HL-60/S4 treated with retinoic acid at 250 ng/mL for 4 days and 3 days (cell line): ENCODE measurements at regions not wholly inside any gene's neighbourhood (a gene's known extent, or its start where the extent isn't known, plus 50 kb on each side); places are given as distances from the start of the nearest gene placed in this dataset.
"Not testable (repeated sequence)": the region's sequence is repeated elsewhere in the genome, so short reads cannot be mapped to it uniquely, and the experiment has no call there.

Experiments
- in situ Hi-C: fragments of 300-500 bp; cut with MboI; formaldehyde crosslinking; loops from 2 replicates; pipeline ENCODE4 v1.7.0; 2022; ENCODE audit warnings: low sequenced_read_pairs

GRCh38 chr14:103186909-103187586 is 63.8 kb downstream of the TNFAIP2 start:
- in situ Hi-C loops: no loop called here

GRCh38 chr14:103187911-103188310 is 64.7 kb downstream of the TNFAIP2 start:
- in situ Hi-C loops: no loop called here

DNA sequence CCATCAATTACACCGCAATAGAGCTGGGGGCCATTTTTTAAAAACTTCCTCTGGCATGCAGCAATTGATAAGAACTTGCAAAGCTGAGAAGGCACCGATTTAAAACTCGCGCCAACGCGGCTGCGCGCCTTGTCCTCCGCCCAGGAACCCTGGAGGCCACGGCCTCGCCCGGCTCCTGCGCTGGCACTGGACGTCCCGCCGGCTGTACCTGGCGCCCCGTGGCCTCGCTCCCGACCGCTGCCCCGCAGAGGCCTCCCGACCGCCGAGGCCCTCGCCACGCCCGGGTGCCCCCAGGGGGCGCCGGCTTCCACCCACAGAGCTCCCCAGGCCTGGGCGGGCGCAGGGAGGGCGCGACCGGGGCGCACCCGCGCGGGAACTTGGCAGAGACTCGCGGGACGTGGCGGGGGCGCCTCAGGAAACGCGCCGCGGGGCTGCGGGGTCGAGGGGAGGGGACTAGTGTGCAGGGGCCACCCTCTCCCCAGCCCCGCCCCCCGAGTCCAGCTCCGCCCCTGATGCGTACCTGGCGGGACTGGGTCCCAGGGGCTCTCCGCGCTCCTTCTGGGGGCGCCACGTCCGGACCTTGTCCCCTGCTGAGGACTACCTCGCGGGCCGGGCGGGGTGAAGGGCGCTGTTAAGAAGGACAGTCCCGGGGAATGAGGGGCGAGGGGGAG is 65.7 kb downstream of the TNFAIP2 start:
- in situ Hi-C loops: no loop called here

DNA sequence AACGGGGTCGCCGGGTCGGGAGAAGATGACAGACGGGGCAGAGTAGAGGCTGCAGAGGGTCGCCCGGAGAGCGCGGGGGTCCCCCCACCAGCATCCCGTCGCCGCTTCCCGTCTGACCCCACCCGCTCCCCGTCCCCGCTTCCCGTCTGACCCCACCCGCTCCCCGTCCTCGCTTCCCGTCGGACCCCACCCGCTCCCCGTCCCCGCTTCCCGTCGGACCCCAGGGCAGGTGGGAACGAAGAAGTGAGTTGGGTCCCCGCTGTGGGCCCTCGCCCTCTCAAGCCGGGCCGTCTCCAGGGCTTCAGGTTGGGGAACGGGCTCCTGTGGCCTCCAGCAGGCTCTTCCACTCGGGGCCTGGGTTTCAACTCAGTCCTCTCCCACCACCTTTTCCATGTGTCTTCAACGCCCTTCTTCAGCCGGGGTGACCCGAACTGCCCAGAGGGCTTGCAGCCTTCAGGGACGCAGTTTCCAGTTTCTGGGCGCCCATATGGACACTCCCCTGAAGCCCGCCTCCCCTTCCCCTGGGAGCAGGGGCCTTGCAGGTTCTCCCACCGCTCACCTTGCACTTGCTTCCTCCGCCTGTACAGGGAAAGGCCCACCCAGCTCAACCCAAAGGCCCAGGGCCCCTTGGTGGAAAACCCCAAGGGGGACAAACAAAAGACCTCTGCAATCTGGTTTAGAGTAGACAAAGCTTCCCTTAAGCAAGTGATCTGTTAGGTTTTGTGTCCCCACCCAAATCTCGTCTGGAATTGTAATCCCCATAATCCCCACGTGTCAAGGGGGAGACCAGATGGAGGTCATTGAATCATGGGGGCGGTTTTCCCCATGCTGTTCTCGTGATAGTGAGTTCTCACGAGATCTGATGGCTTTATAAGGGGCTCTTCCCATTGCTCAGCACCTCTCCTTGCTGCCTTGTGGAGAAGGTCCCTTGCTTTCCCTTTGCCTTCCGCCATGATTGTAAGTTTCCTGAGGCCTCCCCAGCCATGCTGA is 66.5 kb downstream of the TNFAIP2 start:
- in situ Hi-C loops: no loop called here

DNA sequence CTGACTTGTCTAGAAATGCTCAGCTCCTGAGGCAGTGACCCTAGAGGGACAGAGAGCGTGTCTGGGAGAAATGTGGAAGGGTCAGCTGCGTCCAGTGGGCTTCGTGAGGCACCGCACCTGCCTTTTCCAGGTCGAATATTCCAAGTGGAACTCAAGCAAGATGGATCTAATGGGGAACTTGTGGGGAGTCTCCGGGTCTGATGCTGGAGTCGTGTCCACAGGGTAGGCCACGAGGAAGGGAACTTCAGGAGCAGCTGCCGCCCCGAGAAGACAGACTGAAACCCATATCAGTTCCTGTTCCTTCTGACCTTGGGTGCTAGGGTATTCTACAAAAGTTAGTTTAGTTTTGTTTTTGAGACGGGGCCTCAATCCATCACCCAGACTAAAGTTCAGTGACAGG is 67.5 kb downstream of the TNFAIP2 start:
- in situ Hi-C loops: no loop called here

GRCh38 chr14:103191844-103192243 is 68.6 kb downstream of the TNFAIP2 start:
- in situ Hi-C loops: no loop called here

DNA sequence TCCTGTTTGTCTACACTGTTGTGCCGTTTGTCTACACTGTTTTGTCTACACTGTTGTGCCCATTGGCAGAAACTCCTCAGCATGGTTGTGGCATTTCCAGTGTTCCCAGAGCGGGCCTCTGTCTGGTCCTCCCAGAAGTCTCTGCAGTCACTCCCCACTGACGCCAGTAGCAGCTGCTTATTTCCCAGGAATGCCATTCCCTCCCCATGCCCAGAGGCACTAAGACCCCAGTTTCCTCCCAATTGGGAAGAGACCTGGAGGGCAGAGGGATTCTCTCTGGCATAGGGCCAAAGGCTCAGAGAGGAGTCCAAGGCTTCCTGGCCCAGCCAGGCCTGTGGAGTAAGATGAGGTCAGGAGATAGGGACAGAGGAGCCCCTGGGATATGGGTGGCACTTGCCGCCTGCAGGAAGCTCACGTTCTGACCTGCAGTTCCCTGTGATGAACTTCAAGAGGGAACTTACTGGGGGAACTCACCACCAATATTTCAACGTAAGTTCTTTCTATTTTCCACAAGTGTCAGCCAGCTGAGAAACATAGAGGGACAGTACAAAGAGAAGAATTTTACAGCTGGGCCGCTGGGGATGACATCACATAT is 69.1 kb downstream of the TNFAIP2 start:
- in situ Hi-C loops: no loop called here

DNA sequence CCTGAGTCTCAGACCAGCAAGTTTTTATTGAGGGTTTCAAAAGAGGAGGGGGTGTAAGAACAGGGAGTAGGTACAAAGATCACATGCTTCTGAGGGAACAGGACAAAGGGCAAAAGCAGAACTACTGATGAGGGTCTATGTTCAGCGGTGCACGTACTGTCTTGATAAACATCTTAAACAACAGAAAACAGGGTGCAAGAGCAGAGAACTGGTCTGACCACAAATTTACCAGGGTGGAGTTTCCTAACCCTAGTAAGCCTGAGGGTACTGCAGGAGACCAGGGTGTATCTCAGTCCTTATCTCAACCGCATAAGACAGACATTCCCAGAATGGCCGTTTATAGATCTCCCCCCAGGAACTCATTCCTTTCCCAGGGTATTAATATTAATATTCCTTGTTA is 69.6 kb downstream of the TNFAIP2 start:
- in situ Hi-C loops: not testable (repeated sequence)

DNA sequence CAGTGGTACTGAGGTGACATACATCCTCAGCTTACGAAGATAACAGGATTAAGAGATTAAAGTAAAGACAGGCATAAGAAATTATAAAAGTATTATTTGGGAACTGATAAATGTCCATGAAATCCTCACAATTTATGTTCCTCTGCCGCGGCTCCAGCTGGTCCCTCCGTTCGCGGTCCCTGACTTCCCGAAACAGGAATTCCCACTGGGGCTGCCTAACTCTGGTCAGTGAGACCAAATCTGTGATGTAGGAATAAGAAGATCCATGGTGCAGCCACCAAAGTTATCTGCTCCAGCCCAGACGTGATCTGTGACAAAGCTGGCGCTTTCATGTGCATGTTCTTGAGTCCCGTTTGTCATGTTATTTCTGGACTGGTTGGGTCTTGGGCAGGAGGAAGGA is 70.2 kb downstream of the TNFAIP2 start:
- in situ Hi-C loops: not testable (repeated sequence)

DNA sequence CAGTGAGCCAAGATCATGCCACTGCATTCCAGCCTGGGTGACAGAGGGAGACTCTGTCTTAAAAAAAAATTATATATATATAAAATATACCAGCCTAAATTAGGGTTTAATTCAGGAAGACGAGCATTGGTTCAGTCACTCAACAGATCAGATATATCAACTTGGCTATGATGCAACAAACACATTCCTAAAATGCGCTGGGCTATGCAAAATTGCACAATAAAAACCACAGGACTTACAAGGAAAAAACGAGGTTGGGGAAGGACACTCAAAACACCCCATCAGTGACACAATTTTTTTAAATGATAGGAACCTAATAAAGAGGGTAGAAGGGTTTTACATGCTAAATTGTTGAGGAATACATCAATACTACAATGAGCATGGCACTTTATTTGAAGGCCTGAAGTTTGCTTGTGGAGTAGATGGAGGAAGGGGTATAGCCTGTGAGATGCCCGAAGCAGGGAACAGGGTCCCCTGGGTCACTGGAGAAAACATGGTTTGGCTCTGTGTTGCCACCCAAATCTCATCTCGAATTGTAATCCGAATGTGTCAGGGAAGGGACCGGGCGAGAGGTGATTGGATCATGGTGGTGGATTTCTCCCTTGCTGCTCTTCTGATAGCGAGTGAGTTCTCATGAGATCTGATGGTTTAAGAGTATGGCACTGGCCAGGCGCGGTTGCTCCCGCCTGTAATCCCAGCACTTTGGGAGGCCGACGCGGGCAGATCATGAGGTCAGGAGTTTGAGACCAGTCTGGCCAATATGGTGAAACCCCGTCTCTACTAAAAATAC is 71.2 kb downstream of the TNFAIP2 start:
- in situ Hi-C loops: no loop called here

DNA sequence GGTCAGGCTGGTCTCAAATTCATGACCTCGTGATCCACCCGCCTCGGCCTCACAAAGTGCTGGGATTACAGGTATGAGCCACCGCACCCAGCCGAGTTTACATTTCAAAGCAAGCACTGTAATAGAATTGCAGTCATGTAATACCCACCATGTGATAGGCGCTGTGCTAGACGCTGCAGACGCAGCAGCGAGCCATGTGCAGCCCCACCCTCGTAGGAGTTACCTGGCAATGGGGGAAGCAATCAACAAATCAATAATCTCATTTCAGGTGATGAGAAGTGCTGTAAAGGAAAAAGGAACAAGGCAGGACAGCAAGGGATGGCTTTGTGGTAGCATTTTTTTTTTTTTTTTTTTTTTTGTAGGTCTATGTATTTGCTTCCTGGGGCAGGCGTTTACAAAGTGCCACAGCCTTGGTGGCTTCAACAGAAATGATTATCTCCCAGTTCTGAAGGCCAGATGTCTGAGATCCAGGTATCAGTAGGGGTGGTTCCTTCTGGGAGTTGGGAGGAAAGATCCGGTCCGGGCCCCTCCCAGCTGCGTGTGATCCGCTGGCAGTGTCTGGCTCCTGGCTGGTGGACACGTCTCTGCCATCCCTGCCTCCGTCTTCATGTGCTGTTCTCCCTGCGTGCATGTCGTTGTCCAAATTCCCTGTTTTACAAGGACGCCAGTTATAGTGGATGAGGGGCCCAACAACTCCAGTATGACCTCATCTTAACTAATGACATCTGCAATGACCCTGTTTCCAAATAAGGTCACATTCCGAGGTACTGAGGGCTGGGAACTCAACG is 72.8 kb downstream of the TNFAIP2 start:
- in situ Hi-C loops: no loop called here

DNA sequence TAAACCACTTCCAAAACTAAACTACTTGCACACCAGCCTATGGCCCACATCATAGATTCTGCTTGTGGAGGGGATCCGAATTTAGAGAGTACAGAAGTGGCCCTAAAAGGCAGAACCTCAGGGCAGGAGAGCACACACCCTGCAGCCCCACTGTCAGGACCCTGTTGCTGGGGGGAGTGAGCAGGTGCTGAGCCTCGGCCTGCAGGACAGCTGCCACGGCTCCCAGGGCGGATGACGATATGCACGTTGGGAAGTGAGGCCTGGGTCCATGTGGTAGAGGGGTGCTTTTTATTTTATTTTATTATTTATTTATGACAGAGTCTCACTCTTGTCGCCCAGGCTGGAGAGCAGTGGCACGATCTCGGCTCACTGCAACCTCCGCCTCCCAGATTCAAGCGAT is 73.5 kb downstream of the TNFAIP2 start:
- in situ Hi-C loops: no loop called here

DNA sequence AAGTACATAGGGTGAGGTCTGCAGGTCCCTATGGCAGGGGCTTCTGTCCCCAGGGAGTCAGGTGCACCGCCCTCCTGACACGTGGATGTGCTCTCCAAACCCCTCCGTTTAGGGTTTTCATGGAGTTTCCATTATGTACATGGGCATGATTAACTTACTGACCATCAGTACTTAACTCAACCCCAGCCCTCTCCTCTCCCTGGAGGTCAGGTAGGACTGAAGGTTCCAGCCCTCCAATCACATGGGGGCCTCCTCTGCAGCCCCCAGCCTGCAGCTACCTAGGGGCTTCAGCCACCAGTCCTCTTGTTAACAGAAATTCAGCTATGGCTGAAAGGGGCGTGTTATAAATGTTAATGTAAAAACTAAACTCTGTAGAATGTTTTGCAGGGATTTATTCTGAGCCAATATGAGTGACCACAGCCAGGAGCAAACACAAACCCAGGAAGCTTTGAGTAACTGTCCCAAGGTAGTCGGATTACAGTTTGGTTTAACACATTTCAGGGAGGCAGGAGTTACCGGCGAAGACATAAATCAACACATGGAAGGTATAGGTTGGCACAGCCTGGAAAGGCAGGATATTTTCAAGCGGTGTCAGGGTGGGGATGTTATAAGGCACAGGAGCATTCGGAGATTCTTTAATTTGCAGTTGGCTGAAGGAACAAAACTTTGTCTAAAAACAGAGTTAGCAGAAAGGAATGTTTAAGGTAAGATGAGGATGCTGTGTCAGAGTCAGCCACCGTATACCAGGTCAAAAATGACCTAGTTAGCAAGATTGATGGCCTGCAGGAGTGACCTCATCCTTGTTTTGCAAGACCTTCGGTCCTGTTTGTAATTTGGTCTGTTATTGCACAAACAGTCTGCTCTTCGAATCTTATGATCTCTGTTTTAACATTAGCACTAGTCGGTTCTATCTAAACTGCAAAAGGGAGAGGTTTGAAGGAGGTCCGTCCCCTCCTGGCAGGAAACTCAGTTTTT is 75.2 kb downstream of the TNFAIP2 start:
- in situ Hi-C loops: no loop called here

DNA sequence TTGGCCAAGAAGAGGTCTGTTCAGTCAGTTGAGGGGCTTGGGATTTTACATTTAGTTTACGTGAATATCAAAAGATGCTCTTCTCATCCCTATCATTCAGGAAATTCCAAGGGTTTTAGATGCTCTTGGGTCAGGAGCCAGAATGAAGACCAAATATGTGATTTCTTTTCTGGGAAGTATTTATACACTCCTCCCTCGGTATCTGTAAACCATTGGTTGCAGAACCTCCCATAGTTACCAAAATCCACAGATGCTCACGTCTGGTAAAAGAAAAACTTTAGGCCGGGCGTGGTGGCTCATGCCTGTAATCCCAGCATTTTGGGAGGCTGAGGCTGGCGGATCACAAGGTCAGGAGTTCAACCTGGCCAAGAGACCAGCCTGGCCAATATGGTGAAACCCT is 75.9 kb downstream of the TNFAIP2 start:
- in situ Hi-C loops: no loop called here

- in situ Hi-C loops: no loop called here
Observed at GRCh38 chr14:103201801-103202200, 78.5 kb downstream of the TNFAIP2 start.

GRCh38 chr14:103204852-103205540 is 81.7 kb downstream of the TNFAIP2 start:
- in situ Hi-C loops: no loop called here

DNA sequence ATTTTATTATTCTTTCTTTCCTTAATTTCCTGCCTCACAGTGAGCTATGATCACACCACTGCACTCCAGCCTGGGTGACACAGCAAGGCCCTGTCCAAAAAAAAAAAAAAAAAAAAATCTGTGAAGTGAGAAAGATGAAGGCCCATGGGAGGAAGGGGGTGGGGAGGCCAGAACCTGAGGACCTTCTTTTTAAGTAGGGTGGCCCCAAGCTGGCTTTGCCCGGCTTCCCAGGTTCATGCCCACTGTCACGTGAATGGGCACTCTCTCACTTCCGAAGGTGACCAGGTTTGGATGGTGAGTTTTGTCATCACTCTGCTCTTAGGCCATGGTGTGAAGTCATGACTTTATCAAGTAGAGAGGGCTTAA is 82.3 kb downstream of the TNFAIP2 start:
- in situ Hi-C loops: no loop called here

DNA sequence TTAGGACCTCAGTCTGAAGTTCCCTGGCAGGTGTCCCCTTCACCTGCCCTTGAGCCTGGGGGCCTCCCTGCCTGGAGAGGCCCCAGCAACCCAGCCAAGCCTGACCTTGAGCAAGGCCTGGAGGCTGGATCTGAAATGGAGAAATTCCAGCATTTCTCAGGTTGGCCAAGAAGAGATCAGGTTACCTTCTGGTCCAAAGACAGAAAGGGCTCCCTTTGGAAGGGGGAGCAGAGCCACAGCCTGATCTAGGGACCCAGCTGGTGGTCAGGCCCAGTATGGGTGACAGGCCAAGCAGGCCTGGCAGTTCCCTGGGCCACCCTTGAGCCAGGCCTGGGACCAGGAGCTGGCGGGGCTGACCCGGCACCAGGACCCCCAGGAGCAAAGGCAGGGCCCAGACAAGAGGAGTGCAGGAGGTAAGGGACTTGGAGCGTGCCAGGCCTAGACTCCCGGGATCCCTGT is 82.8 kb downstream of the TNFAIP2 start:
- in situ Hi-C loops: no loop called here
